ENCODE measurements at regions not wholly inside any gene's neighbourhood (a gene's known extent, or its start where the extent isn't known, plus 50 kb on each side); places are given as distances from the start of the nearest gene placed in this dataset.

DNA sequence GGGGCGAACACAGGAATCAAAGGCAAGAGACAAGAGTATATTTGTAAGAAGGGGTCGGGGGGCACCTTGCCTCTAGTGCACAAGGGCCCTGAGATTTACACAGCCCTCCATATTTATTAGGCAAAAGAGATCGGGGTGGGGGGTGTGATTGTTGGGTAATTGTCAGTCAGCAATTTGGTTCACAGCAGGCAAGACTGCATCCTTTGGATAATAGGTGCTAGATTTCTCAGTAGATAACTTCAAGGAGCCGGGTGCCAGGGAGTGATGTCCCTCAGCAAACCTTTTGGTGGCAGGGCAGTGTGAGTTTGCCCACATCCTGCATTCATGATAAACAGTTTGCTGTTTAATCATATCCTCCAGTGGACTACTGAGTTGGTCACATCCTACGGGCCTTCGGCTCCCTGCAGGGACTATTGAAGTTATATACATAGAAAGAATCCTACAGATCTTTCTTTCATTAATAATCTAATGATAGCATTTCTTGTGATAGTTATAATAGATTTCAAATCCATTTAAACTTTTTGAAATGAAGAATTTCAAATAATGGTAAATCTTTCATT is 178.5 kb downstream of the GNAI1 start:
- no peak overlapping the region for H3K27ac ChIP-seq (ENCODE audit: low read depth, low read length)
- H3K9me3 ChIP-seq (ENCODE audit: control insufficient read depth, insufficient read depth, low read length), result no peaks in the 10 kb centered on the region
- no peak overlapping the region for H3K9ac ChIP-seq (ENCODE audit: low read depth, low read length)

GRCh38 chr7:80312139-80312661 is 177.6 kb downstream of the GNAI1 start:
- Histone ChIP-seq H3K4me1 (ENCODE audit: control insufficient read depth, insufficient read depth, low read length) (no peaks in the 10 kb centered on the region), H3K27me3 (ENCODE audit: control insufficient read depth, insufficient read depth, low read length) (no peaks in the 10 kb centered on the region), H3K9me3 (ENCODE audit: control insufficient read depth, insufficient read depth, low read length) (no peaks in the 10 kb centered on the region), H3K27ac (ENCODE audit: low read depth, low read length) (no peak overlapping the region), H3K9ac (ENCODE audit: low read depth, low read length) (no peak overlapping the region), H3K36me3 (ENCODE audit: control insufficient read depth, insufficient read depth, low read length) (no peaks in the 10 kb centered on the region), H3K4me3 (ENCODE audit: low read depth, low read length) (no peak overlapping the region)

More for the DNA sequence above, 178.5 kb downstream of the GNAI1 start:
- Histone ChIP-seq H3K4me3 (ENCODE audit: low read depth, low read length) (no peak overlapping the region), H3K27me3 (ENCODE audit: control insufficient read depth, insufficient read depth, low read length) (no peaks in the 10 kb centered on the region), H3K4me1 (ENCODE audit: control insufficient read depth, insufficient read depth, low read length) (no peaks in the 10 kb centered on the region), H3K36me3 (ENCODE audit: control insufficient read depth, insufficient read depth, low read length) (no peaks in the 10 kb centered on the region)

DNA sequence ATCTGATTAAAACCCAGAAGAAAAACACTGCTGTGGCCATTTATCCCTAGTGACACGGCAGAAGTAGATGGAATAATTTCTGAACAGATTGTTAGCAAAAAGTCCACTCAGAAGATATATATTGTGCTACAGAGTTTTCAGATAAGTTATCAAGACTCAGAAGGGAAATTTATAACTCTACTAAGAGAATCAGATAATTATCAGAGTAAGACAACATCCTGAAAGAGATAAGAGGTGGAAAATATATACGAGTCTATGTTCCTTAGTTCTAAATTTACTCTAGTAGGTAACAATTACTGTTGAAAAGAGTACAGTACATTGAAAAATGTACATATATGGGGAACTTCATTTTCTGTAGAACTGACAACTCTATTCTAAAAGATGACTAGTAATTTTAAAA is 176.7 kb downstream of the GNAI1 start:
- no peaks in the 10 kb centered on the region for H3K4me1 ChIP-seq (ENCODE audit: control insufficient read depth, insufficient read depth, low read length)
- no peak overlapping the region for H3K4me3 ChIP-seq (ENCODE audit: low read depth, low read length)
- no peaks in the 10 kb centered on the region for H3K36me3 ChIP-seq (ENCODE audit: control insufficient read depth, insufficient read depth, low read length)
- no peaks in the 10 kb centered on the region for H3K27me3 ChIP-seq (ENCODE audit: control insufficient read depth, insufficient read depth, low read length)
- no peaks in the 10 kb centered on the region for H3K9me3 ChIP-seq (ENCODE audit: control insufficient read depth, insufficient read depth, low read length)
- H3K27ac ChIP-seq (ENCODE audit: low read depth, low read length), result no peak overlapping the region
- H3K9ac ChIP-seq (ENCODE audit: low read depth, low read length), result no peak overlapping the region

- Histone ChIP-seq H3K9ac (ENCODE audit: low read depth, low read length) (no peak overlapping the region), H3K27me3 (ENCODE audit: control insufficient read depth, insufficient read depth, low read length) (no peaks in the 10 kb centered on the region), H3K9me3 (ENCODE audit: control insufficient read depth, insufficient read depth, low read length) (no peaks in the 10 kb centered on the region), H3K36me3 (ENCODE audit: control insufficient read depth, insufficient read depth, low read length) (no peaks in the 10 kb centered on the region), H3K4me3 (ENCODE audit: low read depth, low read length) (no peak overlapping the region), H3K4me1 (ENCODE audit: control insufficient read depth, insufficient read depth, low read length) (no peaks in the 10 kb centered on the region), H3K27ac (ENCODE audit: low read depth, low read length) (no peak overlapping the region)
Observed at GRCh38 chr7:80309971-80310549, 175.4 kb downstream of the GNAI1 start.

- Histone ChIP-seq H3K27me3 (ENCODE audit: control insufficient read depth, insufficient read depth, low read length) (no peaks in the 10 kb centered on the region), H3K9me3 (ENCODE audit: control insufficient read depth, insufficient read depth, low read length) (no peaks in the 10 kb centered on the region), H3K9ac (ENCODE audit: low read depth, low read length) (no peak overlapping the region), H3K27ac (ENCODE audit: low read depth, low read length) (no peak overlapping the region), H3K4me1 (ENCODE audit: control insufficient read depth, insufficient read depth, low read length) (no peaks in the 10 kb centered on the region), H3K36me3 (ENCODE audit: control insufficient read depth, insufficient read depth, low read length) (no peaks in the 10 kb centered on the region), H3K4me3 (ENCODE audit: low read depth, low read length) (no peak overlapping the region)
Observed at GRCh38 chr7:80309377-80309776, 174.7 kb downstream of the GNAI1 start.

DNA sequence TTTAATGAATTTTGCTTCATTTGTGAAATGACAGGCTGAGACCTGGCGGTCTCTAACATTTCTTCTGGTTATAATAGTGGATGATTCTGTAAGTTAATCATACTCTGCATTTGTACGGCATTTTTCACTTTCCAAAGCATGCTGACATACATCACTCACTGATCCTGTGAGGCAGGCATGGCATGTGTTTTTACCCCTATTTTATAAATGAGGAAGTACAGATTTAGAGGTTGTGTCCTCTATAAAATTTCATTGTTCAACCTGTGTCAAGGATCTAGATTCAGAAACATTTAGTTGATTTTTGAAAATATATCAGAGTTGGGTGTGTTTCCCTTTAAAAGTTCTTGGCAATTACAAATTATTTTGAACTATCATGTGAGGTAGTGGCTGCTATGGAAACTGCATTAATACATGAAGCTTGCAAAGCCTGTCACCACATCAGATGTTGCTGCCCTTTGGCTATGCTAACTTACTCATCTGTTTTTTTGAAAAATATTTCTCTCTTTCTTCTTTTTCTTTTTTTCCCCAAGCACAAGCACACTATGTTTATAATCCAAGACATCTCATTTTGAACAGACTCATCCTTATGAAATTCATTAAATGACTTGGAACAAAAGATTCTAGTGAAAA is 172.7 kb downstream of the GNAI1 start:
- Histone ChIP-seq H3K27me3 (ENCODE audit: control insufficient read depth, insufficient read depth, low read length) (peaks cover 20% of the 10 kb centered on the region), H3K9ac (ENCODE audit: low read depth, low read length) (no peak overlapping the region), H3K4me3 (ENCODE audit: low read depth, low read length) (no peak overlapping the region), H3K36me3 (ENCODE audit: control insufficient read depth, insufficient read depth, low read length) (no peaks in the 10 kb centered on the region), H3K4me1 (ENCODE audit: control insufficient read depth, insufficient read depth, low read length) (no peaks in the 10 kb centered on the region), H3K27ac (ENCODE audit: low read depth, low read length) (no peak overlapping the region), H3K9me3 (ENCODE audit: control insufficient read depth, insufficient read depth, low read length) (no peaks in the 10 kb centered on the region)

- Histone ChIP-seq H3K36me3 (ENCODE audit: control insufficient read depth, insufficient read depth, low read length) (no peaks in the 10 kb centered on the region), H3K4me1 (ENCODE audit: control insufficient read depth, insufficient read depth, low read length) (no peaks in the 10 kb centered on the region), H3K27me3 (ENCODE audit: control insufficient read depth, insufficient read depth, low read length) (peaks cover 55% of the 10 kb centered on the region), H3K9ac (ENCODE audit: low read depth, low read length) (no peak overlapping the region), H3K27ac (ENCODE audit: low read depth, low read length) (no peak overlapping the region), H3K9me3 (ENCODE audit: control insufficient read depth, insufficient read depth, low read length) (no peaks in the 10 kb centered on the region), H3K4me3 (ENCODE audit: low read depth, low read length) (no peak overlapping the region)
Observed at GRCh38 chr7:80303315-80303714, 168.7 kb downstream of the GNAI1 start.

DNA sequence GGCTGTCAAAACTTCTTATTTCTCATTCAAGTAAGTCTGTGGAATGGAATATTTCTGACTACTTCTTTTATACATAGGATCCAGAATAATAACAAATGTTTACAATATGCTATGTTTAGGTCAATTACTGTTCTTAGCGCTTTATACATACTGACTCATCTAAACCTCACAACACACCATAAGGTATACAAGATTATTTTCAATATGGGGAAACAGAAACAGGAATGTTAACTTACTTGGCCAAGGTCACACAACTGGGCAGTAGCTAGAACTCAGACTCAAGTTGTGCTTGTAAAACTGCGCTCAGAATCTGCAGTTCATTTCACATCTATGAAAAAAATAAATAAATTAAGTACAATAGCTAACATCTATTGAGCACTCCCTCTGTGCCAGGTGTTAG is 168.0 kb downstream of the GNAI1 start:
- Histone ChIP-seq H3K27ac (ENCODE audit: low read depth, low read length) (no peak overlapping the region), H3K27me3 (ENCODE audit: control insufficient read depth, insufficient read depth, low read length) (peaks cover 55% of the 10 kb centered on the region), H3K9ac (ENCODE audit: low read depth, low read length) (no peak overlapping the region), H3K9me3 (ENCODE audit: control insufficient read depth, insufficient read depth, low read length) (no peaks in the 10 kb centered on the region), H3K4me3 (ENCODE audit: low read depth, low read length) (no peak overlapping the region), H3K4me1 (ENCODE audit: control insufficient read depth, insufficient read depth, low read length) (no peaks in the 10 kb centered on the region), H3K36me3 (ENCODE audit: control insufficient read depth, insufficient read depth, low read length) (no peaks in the 10 kb centered on the region)

- Histone ChIP-seq H3K27ac (ENCODE audit: low read depth, low read length) (no peak overlapping the region), H3K4me3 (ENCODE audit: low read depth, low read length) (no peak overlapping the region), H3K9ac (ENCODE audit: low read depth, low read length) (no peak overlapping the region), H3K36me3 (ENCODE audit: control insufficient read depth, insufficient read depth, low read length) (no peaks in the 10 kb centered on the region), H3K4me1 (ENCODE audit: control insufficient read depth, insufficient read depth, low read length) (no peaks in the 10 kb centered on the region), H3K27me3 (ENCODE audit: control insufficient read depth, insufficient read depth, low read length) (peaks cover 55% of the 10 kb centered on the region), H3K9me3 (ENCODE audit: control insufficient read depth, insufficient read depth, low read length) (no peaks in the 10 kb centered on the region)
Observed at GRCh38 chr7:80302078-80302477, 167.4 kb downstream of the GNAI1 start.

DNA sequence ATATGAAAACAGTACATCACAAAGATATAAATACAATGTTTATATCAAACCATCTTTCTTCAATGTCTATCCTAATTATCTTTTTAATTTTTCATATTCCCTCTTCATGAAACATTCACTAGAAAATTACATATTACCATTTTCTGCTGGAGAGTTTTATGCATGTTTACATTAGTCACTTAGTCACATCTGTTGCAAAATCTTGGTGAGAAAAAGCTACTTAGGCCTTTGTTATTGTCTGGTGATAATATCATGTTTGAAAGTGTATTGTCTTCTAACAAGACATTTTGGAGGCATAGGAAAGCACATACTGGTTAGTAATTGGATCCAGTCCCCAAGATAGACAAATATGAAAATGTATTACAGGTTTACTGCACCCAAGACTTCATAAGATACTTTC is 163.6 kb downstream of the GNAI1 start:
- no peak overlapping the region for H3K27ac ChIP-seq (ENCODE audit: low read depth, low read length)
- no peak overlapping the region for H3K9ac ChIP-seq (ENCODE audit: low read depth, low read length)
- no peaks in the 10 kb centered on the region for H3K4me1 ChIP-seq (ENCODE audit: control insufficient read depth, insufficient read depth, low read length)
- H3K9me3 ChIP-seq (ENCODE audit: control insufficient read depth, insufficient read depth, low read length), result no peaks in the 10 kb centered on the region
- H3K27me3 ChIP-seq (ENCODE audit: control insufficient read depth, insufficient read depth, low read length), result peaks cover 44% of the 10 kb centered on the region
- no peak overlapping the region for H3K4me3 ChIP-seq (ENCODE audit: low read depth, low read length)
- no peaks in the 10 kb centered on the region for H3K36me3 ChIP-seq (ENCODE audit: control insufficient read depth, insufficient read depth, low read length)

GRCh38 chr7:80294346-80294745 is 159.7 kb downstream of the GNAI1 start:
- H3K4me1 ChIP-seq (ENCODE audit: control insufficient read depth, insufficient read depth, low read length), result no peaks in the 10 kb centered on the region
- H3K9me3 ChIP-seq (ENCODE audit: control insufficient read depth, insufficient read depth, low read length), result no peaks in the 10 kb centered on the region; the same call in 1 of the 2 replicates
- no peak overlapping the region for H3K4me3 ChIP-seq (ENCODE audit: low read depth, low read length)

More at GRCh38 chr7:80294346-80294745, 159.7 kb downstream of the GNAI1 start:
- H3K9ac ChIP-seq (ENCODE audit: low read depth, low read length), result no peak overlapping the region
- H3K27me3 ChIP-seq (ENCODE audit: control insufficient read depth, insufficient read depth, low read length), result peaks cover 5% of the 10 kb centered on the region
- no peak overlapping the region for H3K27ac ChIP-seq (ENCODE audit: low read depth, low read length)
- H3K36me3 ChIP-seq (ENCODE audit: control insufficient read depth, insufficient read depth, low read length), result no peaks in the 10 kb centered on the region
